Cardiac septum (tissue), 1 donor: ENCODE measurements at regions not wholly inside any gene's neighbourhood (a gene's known extent, or its start where the extent isn't known, plus 50 kb on each side); places are given as distances from the start of the nearest gene placed in this dataset.

Experiments
- DNase-seq: peaks from one replicate; pipeline ENCODE4 v3.0.0-alpha.2; 2020; ENCODE audit warnings: low spot score
- intact Hi-C: fragments of 100-400 bp; cut with DNase I; formaldehyde crosslinking; loops from one replicate; pipeline ENCODE4 v1.14.0; 2022
- donor health status: DM: no; HTN: no; CAD: no.

DNA sequence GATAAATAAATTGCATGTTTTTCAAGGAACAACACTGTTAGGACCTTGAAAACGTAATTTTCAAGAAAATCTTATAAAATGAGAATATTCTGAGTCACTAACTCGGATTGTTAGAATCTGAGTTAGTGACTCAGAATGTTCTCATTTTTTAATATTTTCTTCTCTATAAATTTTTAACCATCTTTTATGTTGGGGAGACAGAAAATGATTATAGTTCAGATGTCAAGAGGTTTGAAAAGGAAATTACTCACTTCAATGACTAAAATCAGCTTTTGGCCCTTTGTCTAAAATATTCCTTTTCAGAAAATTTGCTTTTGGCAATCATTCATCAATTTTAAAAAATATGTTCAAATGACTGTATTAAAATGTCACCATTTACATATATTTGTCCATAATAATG is 264.2 kb upstream of the EDNRB start:
- intact Hi-C loops, result no loop called here
- no peak for DNase-seq

DNA sequence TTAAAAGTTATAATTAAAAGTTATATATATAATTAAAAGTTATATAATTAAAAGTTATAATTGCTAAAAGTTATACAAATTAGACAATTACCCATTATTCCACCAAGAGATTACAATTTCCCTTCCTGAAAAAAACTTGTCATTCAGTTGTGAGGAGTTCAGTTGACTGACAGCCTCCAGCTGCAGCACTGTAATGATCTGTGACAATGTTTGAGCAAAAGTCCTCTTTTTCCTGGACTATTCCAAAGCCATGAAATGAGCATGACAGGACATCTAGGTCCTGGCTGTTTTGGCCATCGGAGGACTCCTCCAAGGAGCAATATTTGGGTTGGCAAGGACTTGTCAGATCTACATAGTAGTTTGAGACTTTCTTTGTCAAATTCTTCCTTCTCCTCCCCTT is 258.7 kb upstream of the EDNRB start:
- intact Hi-C loops, result no loop called here
- DNase-seq, result no peak

DNA sequence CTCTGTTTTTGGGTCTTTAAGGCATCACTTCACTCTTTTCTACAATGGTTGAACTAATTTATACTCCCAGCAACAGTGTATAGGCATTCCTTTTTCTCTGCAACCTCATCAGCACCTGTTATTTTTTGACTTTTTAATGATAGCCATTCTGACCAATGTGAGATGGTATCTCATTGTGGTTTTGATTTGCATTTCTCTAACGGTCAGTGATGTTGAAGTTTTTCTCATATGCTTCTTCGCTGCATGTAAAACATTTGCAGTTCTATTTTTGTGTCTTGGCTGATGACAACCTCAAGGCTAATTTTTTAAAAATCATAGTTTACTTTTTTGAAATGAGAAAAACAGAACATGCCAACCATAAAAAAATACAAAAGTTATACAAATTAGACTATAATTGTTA is 258.2 kb upstream of the EDNRB start:
- DNase-seq, result no peak
- intact Hi-C loops, result no loop called here

DNA sequence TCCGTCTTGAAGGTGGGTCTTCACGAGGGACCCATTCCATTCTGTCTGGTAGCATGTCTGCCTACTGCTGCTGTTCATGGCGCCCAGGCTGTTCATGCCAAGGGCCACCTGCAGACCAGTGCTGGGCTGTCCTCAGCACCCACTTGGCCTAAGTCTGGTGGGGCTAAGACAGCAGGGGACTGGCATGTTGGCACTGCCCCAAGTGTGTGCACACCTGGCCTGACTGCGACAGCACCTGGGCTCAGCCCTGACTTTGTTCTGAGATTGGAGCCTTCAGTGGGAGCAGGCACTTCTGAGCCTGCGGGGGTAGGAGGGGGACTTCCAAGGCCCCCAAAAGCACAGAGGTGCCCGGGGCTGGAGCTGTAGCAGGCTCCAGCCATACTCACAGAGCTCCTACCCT is 250.8 kb upstream of the EDNRB start:
- intact Hi-C loops, result no loop called here
- DNase-seq, result no peak

DNA sequence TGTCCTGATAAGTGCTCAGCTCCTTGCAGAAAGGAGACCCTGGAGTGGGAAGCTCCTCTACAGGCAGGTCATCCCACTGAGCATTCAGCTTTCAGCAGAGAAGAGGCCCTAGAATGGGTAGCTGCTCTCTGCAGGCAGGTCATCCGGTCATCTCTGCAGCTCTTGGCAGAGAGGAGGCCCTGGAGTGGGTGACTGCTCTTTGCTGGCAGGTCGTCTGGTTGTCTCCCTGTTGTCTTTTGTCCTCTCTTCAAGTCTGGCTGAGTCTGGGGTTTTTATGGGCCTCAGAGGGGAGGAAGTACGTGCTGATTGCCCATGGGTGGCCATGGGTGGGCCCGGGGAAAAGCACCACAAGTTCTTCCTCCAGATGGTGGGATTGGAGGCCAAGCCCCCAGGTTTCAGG is 250.3 kb upstream of the EDNRB start:
- DNase-seq, result no peak
- intact Hi-C loops, result no loop called here

DNA sequence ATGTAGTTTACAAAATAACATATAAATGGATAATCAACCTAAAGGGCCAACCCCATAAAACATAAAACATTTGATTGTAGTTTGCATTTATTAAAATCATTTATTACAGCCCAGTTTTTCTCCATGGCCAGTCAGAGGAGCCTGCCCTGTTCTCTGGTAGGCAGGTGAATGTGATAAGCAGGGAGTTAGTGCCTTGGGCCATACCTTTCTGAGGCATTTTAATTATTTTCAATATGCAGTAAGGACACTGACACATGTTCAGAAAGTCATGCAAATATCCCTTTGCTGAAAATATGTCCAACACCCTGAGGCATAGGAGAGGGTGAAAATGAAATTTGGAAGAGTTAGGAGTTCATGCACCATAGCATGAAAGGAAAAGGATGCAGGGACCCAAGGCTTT is 242.6 kb upstream of the EDNRB start:
- intact Hi-C loops, result no loop called here
- no peak for DNase-seq

DNA sequence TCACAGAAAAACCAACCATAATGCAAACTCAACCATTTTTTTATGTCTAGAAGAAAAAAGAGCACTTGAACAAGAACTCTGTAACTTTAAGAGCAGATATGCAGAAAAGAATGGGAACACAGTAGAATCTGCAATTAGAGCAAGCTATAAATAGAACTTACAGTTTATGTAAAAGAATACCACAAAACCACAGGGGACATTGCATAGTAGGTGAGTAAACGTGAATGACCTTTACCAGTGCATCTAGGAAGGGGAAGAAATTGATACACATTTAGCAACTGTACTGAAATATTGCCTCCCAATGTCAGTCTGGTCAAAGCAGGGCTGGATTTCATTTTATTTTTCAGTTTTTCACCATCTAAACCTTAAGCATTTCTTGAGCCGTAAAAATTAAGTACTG is 242.2 kb upstream of the EDNRB start:
- intact Hi-C loops, result no loop called here
- no peak for DNase-seq

DNA sequence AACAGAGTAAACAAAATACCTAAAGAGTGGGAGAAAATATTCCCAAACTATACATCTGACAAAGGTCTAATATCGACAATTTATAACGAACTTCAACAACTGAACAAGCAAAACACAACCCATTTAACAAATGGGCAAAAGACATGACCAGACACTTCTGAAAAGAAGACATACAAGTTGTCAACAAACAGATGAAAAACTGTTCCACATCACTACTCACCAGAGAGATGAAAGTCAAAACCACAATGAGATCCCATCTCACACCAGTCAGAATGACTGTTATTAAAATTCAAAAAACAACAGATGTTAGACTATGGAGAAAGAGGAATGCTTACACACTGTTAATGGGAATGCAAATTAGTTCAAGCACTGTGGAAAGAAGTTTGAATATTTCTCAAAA is 233.8 kb upstream of the EDNRB start:
- intact Hi-C loops, result no loop called here
- no peak for DNase-seq

DNA sequence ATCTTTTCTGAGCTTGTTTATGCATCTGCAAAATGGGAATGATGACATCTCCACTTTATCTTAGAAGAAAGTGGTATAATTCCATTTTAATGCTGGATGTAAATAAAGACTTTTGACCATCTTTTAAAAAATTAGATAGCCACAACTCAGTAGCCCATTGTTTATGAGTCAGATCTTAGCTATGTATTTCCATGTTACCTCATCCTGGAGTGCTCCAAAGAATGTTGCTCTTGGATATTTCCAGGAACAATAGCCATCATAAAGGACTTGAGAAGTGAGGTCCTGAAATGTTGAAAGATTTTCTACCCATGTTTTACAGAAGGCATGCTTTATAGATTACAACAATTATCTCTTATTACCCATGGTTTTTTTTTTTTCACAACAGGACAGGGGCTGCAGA is 229.3 kb upstream of the EDNRB start:
- intact Hi-C loops, result no loop called here

DNA sequence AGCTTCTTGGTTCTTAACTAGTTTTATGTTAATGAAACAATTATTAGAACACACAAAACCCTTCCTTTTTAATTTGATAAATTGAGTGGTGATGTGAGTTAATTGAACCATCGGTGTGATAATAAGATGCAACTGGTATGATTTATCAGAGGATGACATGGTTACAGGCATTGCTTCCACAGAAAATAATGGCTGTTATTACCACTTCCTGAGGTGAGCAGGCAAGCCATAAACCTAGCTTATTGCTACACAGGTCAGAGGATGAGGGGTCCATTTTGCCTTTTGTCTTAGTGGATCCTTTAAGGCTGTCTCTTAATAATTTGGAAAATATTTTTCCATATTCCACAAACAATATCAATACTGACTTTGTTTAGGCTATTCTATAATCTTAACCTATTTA is 226.6 kb upstream of the EDNRB start:
- intact Hi-C loops, result no loop called here
- no peak for DNase-seq

More for the DNA sequence above, 229.3 kb upstream of the EDNRB start:
- DNase-seq, result no peak

DNA sequence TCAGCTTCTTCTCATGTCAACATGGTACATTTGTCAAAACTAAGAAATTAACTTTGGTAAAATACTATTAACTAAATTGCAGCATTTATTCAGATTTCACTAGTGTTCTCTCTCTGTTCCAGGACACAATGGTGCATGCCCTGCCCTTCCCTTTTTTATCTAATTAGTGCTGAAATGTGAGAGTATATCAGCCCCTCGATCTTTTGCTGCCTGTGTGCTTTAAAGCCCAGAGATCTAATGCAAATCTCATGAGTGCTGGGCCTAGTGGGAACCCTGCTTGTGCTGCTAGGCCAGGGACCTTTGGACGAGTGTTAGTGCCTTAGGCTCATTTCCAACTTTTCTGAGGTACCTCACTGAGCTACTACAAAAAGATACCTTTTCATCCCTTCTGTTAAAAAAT is 221.1 kb upstream of the EDNRB start:
- intact Hi-C loops, result no loop called here
- no peak for DNase-seq

DNA sequence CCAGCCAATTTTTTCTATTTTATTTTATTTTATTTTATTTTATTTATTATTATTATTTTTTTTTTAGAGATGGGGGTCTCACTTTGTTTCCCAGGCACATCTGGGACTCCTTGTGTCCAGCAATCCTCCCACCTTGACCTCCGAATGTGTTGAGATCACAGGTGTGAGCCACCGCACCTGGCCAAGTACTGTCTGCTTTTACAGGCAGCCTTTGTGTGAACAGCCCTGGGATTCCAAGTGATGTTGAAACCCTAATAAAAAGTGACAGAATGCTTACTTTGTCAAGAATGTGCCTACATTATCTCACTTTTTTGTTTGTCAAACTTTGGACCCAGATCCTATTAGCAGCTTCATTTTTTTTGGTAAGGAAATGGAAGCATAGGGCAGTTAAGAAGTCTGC is 220.1 kb upstream of the EDNRB start:
- no peak for DNase-seq
- intact Hi-C loops, result no loop called here

DNA sequence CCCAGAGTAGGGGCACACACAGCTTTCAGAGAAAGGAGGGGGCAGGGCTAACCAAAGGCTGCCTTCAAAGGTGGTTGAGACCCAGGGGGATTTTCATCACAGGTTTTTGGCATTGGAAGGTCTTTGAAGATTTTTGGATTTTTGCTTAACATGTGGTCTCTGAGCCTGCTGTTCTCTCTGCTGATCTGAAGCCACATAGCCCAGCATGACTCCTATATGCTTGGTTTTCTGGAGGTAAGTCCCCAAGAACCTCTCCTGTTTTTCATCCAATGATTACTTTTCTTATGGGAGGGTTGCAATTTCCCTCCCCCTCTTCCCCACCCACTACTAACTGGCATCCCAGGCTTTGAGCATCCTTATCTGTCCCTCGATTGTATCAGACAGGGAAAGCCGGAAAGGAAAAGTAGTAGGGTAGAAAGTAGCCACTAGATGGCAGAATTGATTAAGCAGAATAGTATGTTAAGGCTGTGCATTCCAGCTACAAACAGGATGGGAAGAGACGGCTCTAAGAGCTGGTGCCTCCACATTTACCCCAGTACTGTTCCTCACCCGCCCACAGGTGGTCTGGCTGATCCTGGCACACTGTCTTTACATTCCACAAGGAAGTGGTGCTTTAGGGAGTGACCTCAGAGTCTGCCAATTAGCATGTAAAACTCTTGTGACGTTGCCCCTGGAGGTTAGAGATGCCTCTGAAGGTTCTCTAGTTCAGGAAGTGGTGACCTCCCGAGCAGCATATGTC is 218.9 kb upstream of the EDNRB start:
- no peak for DNase-seq
- intact Hi-C loops, result loop anchor here (2.0 kb wide), 1 partner anchor 841 kb away; no protein-coding TSS in a partner anchor

DNA sequence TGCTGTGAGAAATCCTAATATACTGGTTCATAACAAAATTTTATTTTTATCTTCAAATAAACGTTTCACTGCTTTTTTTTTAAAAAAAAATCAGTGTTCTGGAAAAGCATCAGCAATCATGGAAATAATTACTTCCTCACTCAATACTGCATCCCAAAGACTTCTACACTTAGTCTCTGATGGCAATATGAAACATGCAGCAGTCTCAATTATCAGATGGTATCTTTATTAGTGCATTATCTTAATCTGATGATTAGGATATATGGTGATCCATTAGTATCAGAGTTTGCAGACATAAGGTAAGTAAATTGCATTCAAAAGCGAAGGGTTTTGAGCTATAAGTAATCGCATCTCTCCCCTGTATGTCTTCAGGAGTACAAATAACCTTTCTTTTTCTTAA is 218.3 kb upstream of the EDNRB start:
- intact Hi-C loops, result loop anchor here (2.0 kb wide), 1 partner anchor 842 kb away; no protein-coding TSS in a partner anchor
- DNase-seq, result no peak

DNA sequence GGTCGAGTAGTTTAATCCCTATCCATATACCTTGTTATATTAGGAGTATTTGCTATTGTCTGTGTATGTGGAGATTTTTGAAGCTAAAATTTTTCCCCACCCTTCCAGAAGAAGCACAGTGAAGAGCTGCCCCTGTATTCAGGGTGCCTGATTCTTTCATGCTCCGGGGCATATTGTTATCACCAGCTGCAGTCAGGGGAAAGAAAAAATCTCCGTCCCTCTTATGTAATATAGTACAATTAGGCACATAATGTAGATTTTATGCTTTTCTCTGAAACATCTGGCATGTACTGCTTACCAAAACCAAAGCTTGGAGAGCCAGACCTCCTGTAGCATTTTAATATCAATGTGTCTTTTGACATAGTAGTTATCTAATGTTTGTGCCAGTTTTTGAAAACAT is 214.9 kb upstream of the EDNRB start:
- intact Hi-C loops, result no loop called here
- DNase-seq, result no peak

DNA sequence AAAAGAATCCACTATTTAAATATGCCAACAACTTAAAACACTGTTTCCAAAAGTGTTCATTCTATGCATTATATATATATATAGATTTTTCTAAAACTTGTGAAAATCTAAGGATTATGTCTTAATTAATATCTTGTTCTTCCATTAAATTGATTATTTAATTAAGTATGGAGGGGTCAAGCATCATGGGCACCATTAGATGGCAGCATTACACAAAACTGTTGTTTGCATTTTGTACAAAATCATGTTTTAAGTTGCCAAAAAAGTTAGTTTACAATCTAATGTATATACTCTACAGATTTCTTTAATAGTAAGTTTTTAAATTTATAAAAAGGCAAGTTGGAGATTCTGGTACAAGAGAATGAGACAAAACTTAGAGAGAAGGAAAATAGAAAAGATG is 213.2 kb upstream of the EDNRB start:
- intact Hi-C loops, result no loop called here
- DNase-seq, result no peak

DNA sequence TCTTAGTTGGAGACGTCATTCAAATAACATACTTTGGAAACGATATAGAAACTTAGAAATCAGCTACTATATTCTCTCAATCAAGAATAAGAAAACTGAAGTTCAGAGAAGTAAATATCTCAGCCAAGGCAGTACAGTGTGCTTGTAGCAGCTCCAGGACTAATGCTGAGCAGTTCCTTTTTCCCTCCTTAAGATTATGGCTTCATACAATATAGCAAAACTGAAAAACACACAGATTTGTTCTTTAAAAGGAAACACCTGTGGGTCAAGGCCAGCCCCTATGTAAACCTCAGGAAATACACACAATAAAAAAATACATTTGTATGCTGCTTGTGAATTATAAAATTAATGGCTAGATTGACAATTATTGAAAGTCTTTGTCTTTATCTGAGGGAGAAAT is 212.7 kb upstream of the EDNRB start:
- intact Hi-C loops, result no loop called here
- DNase-seq, result no peak

DNA sequence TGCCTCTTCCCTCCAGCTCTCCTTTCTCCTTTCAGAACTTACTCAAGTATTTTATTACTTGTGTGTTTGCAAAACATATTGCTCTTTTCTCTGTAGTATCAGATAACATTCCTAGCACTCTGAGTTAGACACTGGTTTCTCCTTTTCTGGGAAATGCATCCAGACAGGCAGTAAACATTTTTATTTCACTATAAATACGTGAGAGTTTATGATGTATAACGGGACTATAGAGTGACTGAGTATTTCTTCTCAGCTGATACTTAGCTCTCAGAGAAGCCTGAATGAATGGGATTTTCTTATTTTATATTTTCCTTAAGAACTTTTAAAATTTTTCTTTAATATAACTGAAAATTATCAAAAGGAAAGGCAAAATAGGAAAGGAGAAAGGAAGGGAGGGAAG is 211.2 kb upstream of the EDNRB start:
- DNase-seq, result no peak
- intact Hi-C loops, result no loop called here

DNA sequence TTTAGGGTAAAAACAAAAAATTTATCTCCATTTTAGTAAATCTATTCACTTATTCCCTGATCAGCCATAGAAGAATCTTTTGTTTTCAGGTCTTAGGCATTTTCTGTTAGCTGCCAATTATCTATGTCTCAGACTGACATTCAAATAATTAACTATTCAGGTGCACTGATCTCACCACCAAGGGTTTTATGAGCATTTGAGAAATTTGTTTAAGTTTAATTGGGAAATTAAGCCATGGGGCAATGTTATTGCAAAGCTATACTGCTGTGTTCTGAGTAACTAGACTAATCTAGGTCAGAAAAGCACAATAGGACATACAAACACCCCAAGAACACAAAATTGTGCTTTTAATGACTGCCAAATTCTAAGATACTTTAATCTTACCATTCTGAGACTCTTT is 210.7 kb upstream of the EDNRB start:
- intact Hi-C loops, result no loop called here
- DNase-seq, result no peak

DNA sequence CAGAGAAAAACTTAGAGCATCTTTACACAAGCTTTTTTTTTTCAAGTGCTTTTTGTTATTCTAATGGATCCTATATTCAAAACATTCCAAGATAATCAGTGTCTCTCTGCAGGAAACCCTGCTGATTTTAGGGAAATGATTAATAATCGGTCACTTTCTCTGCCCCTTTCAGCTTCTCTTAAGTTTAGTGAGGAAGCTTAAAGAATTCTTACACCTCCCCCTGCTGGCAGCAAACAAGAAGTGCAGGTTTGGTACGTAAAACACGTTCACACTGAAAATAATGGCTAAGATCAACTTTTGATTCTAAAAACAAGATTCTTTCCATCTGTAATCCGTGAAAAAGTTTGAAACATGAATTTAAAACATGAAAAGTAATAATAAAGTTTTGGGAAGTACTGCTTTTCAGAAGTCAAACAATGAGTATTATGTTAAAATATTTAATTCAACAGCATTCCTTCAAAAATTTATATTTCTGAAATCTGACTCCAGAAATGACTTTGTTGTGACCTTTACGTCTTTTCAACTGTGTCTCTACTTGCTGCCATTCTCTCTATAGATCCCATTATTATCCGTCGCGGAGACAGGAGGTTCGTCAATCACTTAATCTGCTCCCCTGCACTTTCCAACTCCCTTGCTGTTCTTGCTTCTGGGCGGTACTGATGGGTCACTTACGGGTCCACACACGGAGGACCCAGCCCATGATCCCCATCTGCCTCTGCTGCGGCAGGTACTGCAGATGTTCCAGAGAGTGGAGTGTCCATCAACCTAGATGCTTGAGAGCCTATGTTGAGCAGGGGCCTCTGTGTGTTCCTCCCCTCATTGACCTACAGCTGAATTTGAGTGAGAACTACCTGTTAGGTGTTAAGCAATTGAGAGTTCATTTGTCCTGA is 203.1 kb upstream of the EDNRB start:
- intact Hi-C loops, result loop anchor here (2.0 kb wide), 1 partner anchor 343 kb away; no protein-coding TSS in a partner anchor
- DNase-seq, result no peak

DNA sequence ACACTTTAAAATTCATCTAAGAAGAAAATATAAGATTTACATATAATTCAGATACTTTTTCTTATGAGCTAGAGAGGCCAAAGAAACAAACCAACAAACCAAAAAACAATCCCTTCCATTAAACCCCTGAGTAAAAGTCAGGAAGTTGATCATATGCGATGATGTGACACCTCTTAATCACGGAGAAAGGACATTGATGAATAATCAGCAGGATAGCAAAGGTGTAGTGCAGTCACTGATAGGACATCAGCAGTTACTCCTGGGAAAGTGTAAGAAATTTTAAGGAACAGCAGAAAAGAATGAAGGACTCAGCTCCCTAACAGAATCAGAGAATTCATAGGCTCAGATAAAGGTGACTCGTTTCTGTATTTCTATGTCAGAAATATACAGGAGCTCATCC is 202.4 kb upstream of the EDNRB start:
- DNase-seq, result no peak
- intact Hi-C loops, result loop anchor here (2.0 kb wide), 1 partner anchor 342 kb away; no protein-coding TSS in a partner anchor
